DND-41 (cell line): ENCODE measurements at regions not wholly inside any gene's neighbourhood (a gene's known extent, or its start where the extent isn't known, plus 50 kb on each side); places are given as distances from the start of the nearest gene placed in this dataset.

ENCODE experiments used
- ATAC-seq: fragments of 200-7000 bp; cut with Tn5 transposase; 3 replicates; pipeline ENCODE4 v1.9.1; 2021; ENCODE audit warnings: low read depth; ENCODE audit not compliant: insufficient read depth
- DNase-seq: peaks from one replicate; pipeline ENCODE4 v3.0.0-alpha.2; 2020
- H2AFZ ChIP-seq: 2 replicates; pipeline ENCODE4 v1.6.0; 2012; ENCODE audit warnings: low read depth, low read length
- H3K27ac ChIP-seq: 2 replicates; pipeline ENCODE4 v1.5.1; 2012; ENCODE audit warnings: low read length, inconsistent platforms
- H3K27me3 ChIP-seq: fragments of 200-600 bp; sonication (generic); 2 replicates; pipeline ENCODE4 v1.6.0; 2012; ENCODE audit warnings: low read length, mild to moderate bottlenecking, inconsistent platforms; ENCODE audit not compliant: insufficient read depth, poor library complexity
- H3K36me3 ChIP-seq: 2 replicates; pipeline ENCODE4 v1.5.1; 2012; ENCODE audit warnings: low read length, inconsistent platforms; ENCODE audit not compliant: insufficient read depth
- H3K4me1 ChIP-seq: 2 replicates; pipeline ENCODE4 v1.5.1; 2012; ENCODE audit warnings: mild to moderate bottlenecking, low read length; ENCODE audit not compliant: insufficient read depth
- H3K4me2 ChIP-seq: 2 replicates; pipeline ENCODE4 v1.6.0; 2012; ENCODE audit warnings: mild to moderate bottlenecking, moderate library complexity, low read length, inconsistent platforms; ENCODE audit not compliant: insufficient read depth
- H3K4me3 ChIP-seq, 2 experiments: fragments of 200-600 bp in 1 of 2; shearing (Covaris generic) in 1 of 2; 2 replicates each; pipeline ENCODE4 v1.5.1; 2012 to 2016; ENCODE audit warnings: inconsistent platforms in 2 of 2, low read length in 2 of 2, mild to moderate bottlenecking in 2 of 2, low read depth in 1 of 2, moderate library complexity in 1 of 2
- H3K79me2 ChIP-seq: 2 replicates; pipeline ENCODE4 v1.6.0; 2012; ENCODE audit warnings: low read length, inconsistent platforms; ENCODE audit not compliant: insufficient read depth
- H3K9ac ChIP-seq: 2 replicates; pipeline ENCODE4 v1.6.0; 2012; ENCODE audit warnings: low read depth, mild to moderate bottlenecking, inconsistent platforms, low read length, moderate library complexity
- H3K9me3 ChIP-seq: 2 replicates; pipeline ENCODE4 v1.5.1; 2012; ENCODE audit warnings: low read length, moderate library complexity, mild to moderate bottlenecking, inconsistent platforms; ENCODE audit not compliant: insufficient read depth, severe bottlenecking
- H4K20me1 ChIP-seq: 2 replicates; pipeline ENCODE4 v1.6.0; 2012; ENCODE audit warnings: low read length; ENCODE audit not compliant: insufficient read depth
- CTCF ChIP-seq: IDR thresholded peaks from 2 replicates; pipeline ENCODE4 v1.5.1; 2012; ENCODE audit warnings: borderline replicate concordance, low read length, moderate library complexity, mild to moderate bottlenecking; ENCODE audit not compliant: poor library complexity, severe bottlenecking; ENCODE audit errors: extremely low read depth
- EZH2 ChIP-seq: IDR thresholded peaks from 3 replicates; pipeline ENCODE4 v1.6.1; 2012; ENCODE audit warnings: borderline replicate concordance, low read depth, mild to moderate bottlenecking, moderate library complexity, low read length, inconsistent platforms; ENCODE audit not compliant: severe bottlenecking

GRCh38 chr1:8241417-8242014, 76.4 kb upstream of the SLC45A1 start:
- TF ChIP-seq CTCF, result no peak
- TF ChIP-seq EZH2, result no peak
- no peaks in the 10 kb centered on the region for H3K79me2 ChIP-seq
- H2AFZ ChIP-seq, result no peak overlapping the region
- no peaks in the 10 kb centered on the region for H3K36me3 ChIP-seq
- DNase-seq (no peak), ATAC-seq (no peak)
- H3K27me3 ChIP-seq, result no peaks in the 10 kb centered on the region
- no peak overlapping the region for H3K9ac ChIP-seq
- no peak overlapping the region for H3K4me3 ChIP-seq
- no peak overlapping the region for H3K4me2 ChIP-seq
- no peaks in the 10 kb centered on the region for H3K4me1 ChIP-seq
- H4K20me1 ChIP-seq, result no peaks in the 10 kb centered on the region
- no peaks in the 10 kb centered on the region for H3K9me3 ChIP-seq
- no peak overlapping the region for H3K27ac ChIP-seq

GRCh38 chr1:8239306-8240023, 78.4 kb upstream of the SLC45A1 start:
- H3K4me2 ChIP-seq, result no peak overlapping the region
- no peak for DNase-seq

GRCh38 chr1:8239039-8239305, 78.9 kb upstream of the SLC45A1 start:
- TF ChIP-seq EZH2 (no peak), CTCF (no peak)
- Histone ChIP-seq H3K9ac (no peak overlapping the region), H3K4me1 (no peaks in the 10 kb centered on the region), H3K4me2 (no peak overlapping the region), H2AFZ (no peak overlapping the region), H3K79me2 (no peaks in the 10 kb centered on the region), H4K20me1 (no peaks in the 10 kb centered on the region), H3K36me3 (no peaks in the 10 kb centered on the region), H3K9me3 (no peaks in the 10 kb centered on the region), H3K4me3 (no peak overlapping the region), H3K27me3 (no peaks in the 10 kb centered on the region), H3K27ac (no peak overlapping the region)
- DNase-seq (no peak), ATAC-seq (no peak)

More at GRCh38 chr1:8239306-8240023, 78.4 kb upstream of the SLC45A1 start:
- H4K20me1 ChIP-seq, result no peaks in the 10 kb centered on the region
- H3K79me2 ChIP-seq, result no peaks in the 10 kb centered on the region
- no peaks in the 10 kb centered on the region for H3K4me1 ChIP-seq
- H2AFZ ChIP-seq, result no peak overlapping the region
- no peaks in the 10 kb centered on the region for H3K27me3 ChIP-seq
- TF ChIP-seq CTCF, result no peak
- ATAC-seq, result no peak
- H3K36me3 ChIP-seq, result no peaks in the 10 kb centered on the region
- no peak overlapping the region for H3K27ac ChIP-seq
- H3K9me3 ChIP-seq, result no peaks in the 10 kb centered on the region
- H3K4me3 ChIP-seq, result no peak overlapping the region
- no peak overlapping the region for H3K9ac ChIP-seq
